Mesenchymal stem cell (in vitro differentiated cells and primary cell): ENCODE measurements at regions not wholly inside any gene's neighbourhood (a gene's known extent, or its start where the extent isn't known, plus 50 kb on each side); places are given as distances from the start of the nearest gene placed in this dataset.

Experiments used
- DNase-seq: peaks from one replicate; pipeline ENCODE4 v3.0.0-alpha.2; 2013
- H2AFZ ChIP-seq: one replicate; pipeline ENCODE4 v1.6.1; 2013; ENCODE audit warnings: low read depth, mild to moderate bottlenecking, control low read depth, inconsistent platforms, low read length, moderate library complexity
- H2AK5ac ChIP-seq: 2 replicates; pipeline ENCODE4 v1.6.1; 2013; ENCODE audit warnings: low read length, moderate library complexity, mild to moderate bottlenecking, inconsistent platforms; ENCODE audit not compliant: severe bottlenecking
- H2BK120ac ChIP-seq: one replicate; pipeline ENCODE4 v1.6.1; 2013; ENCODE audit warnings: low read depth, mild to moderate bottlenecking, inconsistent platforms, low read length, moderate library complexity
- H2BK12ac ChIP-seq, 2 experiments: one replicate each; pipeline ENCODE4 v1.6.1; 2013; ENCODE audit warnings: inconsistent platforms in 2 of 2, low read length in 2 of 2, mild to moderate bottlenecking in 2 of 2, moderate library complexity in 2 of 2, control low read depth in 1 of 2
- H2BK15ac ChIP-seq: one replicate; pipeline ENCODE4 v1.6.1; 2013; ENCODE audit warnings: mild to moderate bottlenecking, low read depth, inconsistent platforms; ENCODE audit not compliant: poor library complexity, severe bottlenecking
- H2BK5ac ChIP-seq: 2 replicates; pipeline ENCODE4 v1.6.1; 2013; ENCODE audit warnings: low read depth, mild to moderate bottlenecking, low read length, control low read depth, inconsistent platforms; ENCODE audit not compliant: poor library complexity, severe bottlenecking
- H3K14ac ChIP-seq, 2 experiments: one replicate each; pipeline ENCODE4 v1.6.1; 2013; ENCODE audit warnings: inconsistent platforms in 2 of 2, low read length in 2 of 2, control low read depth in 1 of 2, mild to moderate bottlenecking in 1 of 2, moderate library complexity in 1 of 2
- H3K18ac ChIP-seq, 2 experiments: one replicate each; pipeline ENCODE4 v1.6.1; 2013; ENCODE audit warnings: inconsistent platforms in 2 of 2, low read length in 2 of 2, control low read depth in 1 of 2, low read depth in 1 of 2, mild to moderate bottlenecking in 1 of 2
- H3K23ac ChIP-seq, 2 experiments: one replicate each; pipeline ENCODE4 v1.6.1; 2013; ENCODE audit warnings: inconsistent platforms in 2 of 2, low read length in 2 of 2, mild to moderate bottlenecking in 2 of 2, moderate library complexity in 2 of 2, control low read depth in 1 of 2
- H3K27ac ChIP-seq: 2 replicates; pipeline ENCODE4 v1.5.1; 2013; ENCODE audit warnings: mild to moderate bottlenecking, moderate library complexity, low read length, control low read depth, inconsistent platforms; ENCODE audit not compliant: poor library complexity, severe bottlenecking
- H3K27me3 ChIP-seq, 2 experiments: 2 replicates each; pipeline versions ENCODE4 v1.6.1 to v1.7.0; 2013; ENCODE audit warnings: low read length in 2 of 2, mild to moderate bottlenecking in 2 of 2, moderate library complexity in 2 of 2, control low read depth in 1 of 2, inconsistent platforms in 1 of 2; ENCODE audit not compliant: control insufficient read depth in 1 of 2, insufficient read depth in 1 of 2
- H3K36me3 ChIP-seq, 2 experiments: 2 replicates each; pipeline versions ENCODE4 v1.6.1 to v1.7.0; 2013; ENCODE audit warnings: low read length in 2 of 2, control low read depth in 1 of 2, inconsistent platforms in 1 of 2, low read depth in 1 of 2, mild to moderate bottlenecking in 1 of 2; ENCODE audit not compliant: insufficient read depth in 2 of 2, control insufficient read depth in 1 of 2
- H3K4ac ChIP-seq, 2 experiments: one replicate each; pipeline ENCODE4 v1.6.1; 2013; ENCODE audit warnings: inconsistent platforms in 2 of 2, low read length in 2 of 2, mild to moderate bottlenecking in 2 of 2, moderate library complexity in 2 of 2, control low read depth in 1 of 2, low read depth in 1 of 2
- H3K4me1 ChIP-seq: 2 replicates; pipeline ENCODE4 v1.6.1; 2013; ENCODE audit warnings: low read depth, low read length, control low read depth; ENCODE audit not compliant: control insufficient read depth, insufficient read depth
- H3K4me2 ChIP-seq: 2 replicates; pipeline ENCODE4 v1.6.1; 2013; ENCODE audit warnings: low read length, mild to moderate bottlenecking, inconsistent platforms; ENCODE audit not compliant: poor library complexity, severe bottlenecking
- H3K4me3 ChIP-seq, 2 experiments: 2 replicates each; pipeline versions ENCODE4 v1.5.1 to v1.7.0; 2013; ENCODE audit warnings: low read length in 2 of 2, mild to moderate bottlenecking in 2 of 2, control low read depth in 1 of 2, low read depth in 1 of 2; ENCODE audit not compliant: insufficient read depth in 1 of 2
- H3K79me1 ChIP-seq: replicated peaks from 2 replicates; pipeline ENCODE4 v1.6.1; 2013; ENCODE audit warnings: mild to moderate bottlenecking, control low read depth, low read length, inconsistent platforms; ENCODE audit not compliant: poor library complexity, severe bottlenecking
- H3K9ac ChIP-seq: 2 replicates; pipeline ENCODE4 v1.7.0; 2013; ENCODE audit warnings: mild to moderate bottlenecking, low read length, moderate library complexity
- H3K9me3 ChIP-seq: 2 replicates; pipeline ENCODE4 v1.7.0; 2013; ENCODE audit warnings: mild to moderate bottlenecking, low read length; ENCODE audit not compliant: control insufficient read depth
- H4K8ac ChIP-seq: one replicate; pipeline ENCODE4 v1.6.1; 2013; ENCODE audit warnings: inconsistent platforms, mild to moderate bottlenecking, low read length, moderate library complexity
- H4K91ac ChIP-seq: one replicate; pipeline ENCODE4 v1.6.1; 2013; ENCODE audit warnings: mild to moderate bottlenecking, low read length, inconsistent platforms
- WGBS: methylation state at CpG from one replicate; pipeline ENCODE4 v1.1.7; 2013; ENCODE audit warnings: mixed read lengths; 5-methylcytosine and 5-hydroxymethylcytosine counted together

DNA sequence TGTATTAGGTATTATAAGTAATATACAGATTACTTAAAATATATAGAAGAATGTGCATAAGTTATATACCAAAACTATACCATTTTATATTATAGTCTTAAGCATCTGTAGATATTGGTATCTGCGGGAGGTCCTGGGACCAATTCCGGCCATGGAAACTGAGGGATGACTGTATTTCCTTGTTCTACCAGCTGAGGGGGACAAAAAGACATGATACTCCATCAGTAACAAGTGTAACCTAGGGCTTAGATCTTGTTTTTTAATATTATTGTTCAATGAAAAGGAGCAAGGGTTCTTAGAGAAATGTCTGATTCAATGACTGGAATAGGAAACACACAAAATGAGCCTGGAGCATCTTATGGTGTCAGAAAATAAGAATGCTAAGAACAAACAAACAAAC lies 752.5 kb downstream of the CCSER2 start:
- no peaks in the 10 kb centered on the region for H3K4me1 ChIP-seq

DNA sequence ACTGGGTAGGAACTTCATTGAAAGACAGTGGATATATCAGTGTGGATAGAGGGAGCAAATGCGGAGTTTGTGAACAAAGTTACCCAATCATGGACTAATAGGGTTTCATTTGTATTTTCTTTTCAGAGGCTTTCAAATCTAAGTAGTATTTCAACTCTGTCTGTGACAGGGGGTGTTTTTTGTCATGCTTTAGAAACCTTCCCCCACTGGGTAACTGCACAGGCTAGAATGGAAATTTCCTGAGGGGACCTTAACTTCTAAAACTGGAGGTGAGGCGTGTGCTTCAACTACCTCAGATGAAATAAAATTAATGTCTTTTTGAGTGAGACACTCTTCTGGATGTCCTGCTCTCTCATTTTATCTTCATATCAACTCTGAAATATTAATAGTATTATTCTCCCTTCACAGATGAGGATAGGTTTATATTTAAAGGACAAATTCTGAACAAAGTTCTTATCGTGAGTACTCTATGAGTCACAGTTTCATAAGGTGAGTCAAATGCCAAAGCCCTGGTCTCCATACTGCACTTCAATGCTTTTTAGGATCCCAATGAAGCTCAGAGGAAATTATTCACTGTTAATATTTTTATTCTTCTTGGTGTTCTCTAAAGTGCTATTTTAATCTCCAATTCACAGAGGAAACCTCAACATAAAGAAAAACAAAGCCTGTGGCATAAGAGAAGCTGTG lies 770.6 kb downstream of the CCSER2 start:
- Histone ChIP-seq H3K27ac (no peak overlapping the region), H3K4ac (no peak overlapping the region), H3K4me3 (no peak overlapping the region), H4K8ac (no peak overlapping the region), H2AK5ac (no peak overlapping the region), H3K4me2 (no peak overlapping the region), H3K36me3 (no peaks in the 10 kb centered on the region), H3K9ac (no peak overlapping the region), H4K91ac (no peak overlapping the region), H3K79me1 (no peaks in the 10 kb centered on the region), H3K14ac (no peak overlapping the region), H2AFZ (no peak overlapping the region), H3K4me1 (no peaks in the 10 kb centered on the region), H3K9me3 (peaks cover 14% of the 10 kb centered on the region), H2BK120ac (no peak overlapping the region), H2BK15ac (no peak overlapping the region), H3K27me3 (no peaks in the 10 kb centered on the region), H2BK12ac (no peak overlapping the region), H2BK5ac (no peak overlapping the region), H3K23ac (no peak overlapping the region), H3K18ac (no peak overlapping the region)
- no peak for DNase-seq
- 92% methylated on average over 2 of the region's 3 CpGs for WGBS

More for the DNA sequence above, 752.5 kb downstream of the CCSER2 start:
- H3K79me1 ChIP-seq: no peaks in the 10 kb centered on the region
- no peak overlapping the region for H2BK5ac ChIP-seq
- H3K14ac ChIP-seq: no peak overlapping the region
- H3K27ac ChIP-seq: no peak overlapping the region
- no peak overlapping the region for H2AFZ ChIP-seq
- no peak overlapping the region for H2AK5ac ChIP-seq
- no peak for DNase-seq
- no peak overlapping the region for H2BK15ac ChIP-seq
- no peak overlapping the region for H3K18ac ChIP-seq
- no peak overlapping the region for H3K4ac ChIP-seq
- H3K4me3 ChIP-seq: no peak overlapping the region
- no peak overlapping the region for H2BK120ac ChIP-seq
- 72% methylated on average over 2 of the region's 2 CpGs for WGBS
- H3K27me3 ChIP-seq: no peaks in the 10 kb centered on the region
- peaks cover 3% of the 10 kb centered on the region for H3K9me3 ChIP-seq
- no peak overlapping the region for H3K4me2 ChIP-seq
- H3K9ac ChIP-seq: no peak overlapping the region
- H2BK12ac ChIP-seq: no peak overlapping the region
- H3K36me3 ChIP-seq: no peaks in the 10 kb centered on the region
- H4K91ac ChIP-seq: no peak overlapping the region
- no peak overlapping the region for H3K23ac ChIP-seq
- no peak overlapping the region for H4K8ac ChIP-seq

DNA sequence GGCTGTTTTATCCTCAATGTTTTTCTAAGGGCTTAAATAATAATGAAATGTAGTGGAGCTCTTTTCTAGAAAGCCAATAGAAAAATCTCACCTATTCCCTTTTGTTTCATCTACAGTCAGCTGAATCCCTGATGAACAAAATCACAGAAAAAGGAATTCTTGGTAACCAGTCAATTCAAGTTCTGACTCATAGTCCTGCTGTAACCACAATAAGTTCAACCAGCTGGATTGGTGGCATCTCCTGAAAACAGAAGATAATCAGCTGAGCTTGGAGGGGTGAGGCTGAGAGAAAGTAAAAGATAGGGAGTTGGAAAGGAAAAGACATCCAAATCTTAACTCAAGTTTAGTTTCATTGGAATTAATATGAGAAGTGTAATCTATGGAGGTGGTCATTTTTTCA lies 772.1 kb downstream of the CCSER2 start:
- no peak overlapping the region for H2BK5ac ChIP-seq

DNA sequence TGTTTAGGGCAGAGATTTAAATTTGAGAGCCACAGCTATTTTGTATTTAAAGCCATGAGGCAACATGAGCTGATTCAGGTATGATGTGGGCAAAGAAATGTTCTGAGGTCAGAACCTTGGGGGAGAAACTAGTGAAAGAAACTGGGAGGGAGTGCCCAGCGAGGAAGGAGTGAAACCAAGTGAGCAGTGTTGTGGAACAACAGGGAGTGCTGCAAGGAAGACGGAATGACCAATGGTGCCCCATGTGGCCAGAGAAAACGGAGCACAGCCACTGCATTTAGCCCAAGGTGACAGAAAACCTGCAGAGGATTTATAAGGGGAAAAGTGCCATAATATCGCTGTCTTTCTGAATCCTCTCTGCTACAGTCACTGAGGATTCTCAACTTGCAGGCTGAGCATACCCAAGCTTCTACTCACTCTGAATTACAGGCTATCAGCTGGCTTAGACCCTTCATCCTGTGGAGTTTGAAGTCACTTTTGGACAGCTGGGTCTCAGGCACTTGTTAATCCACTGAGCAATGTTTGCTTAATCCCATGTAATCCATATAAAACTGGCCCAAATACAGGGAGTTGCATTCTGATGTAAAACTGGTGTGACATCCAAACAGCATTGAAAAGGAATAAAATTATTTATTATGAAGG lies 777.3 kb downstream of the CCSER2 start:
- Histone ChIP-seq H2BK15ac (no peak overlapping the region), H3K14ac (no peak overlapping the region), H3K4me1 (no peaks in the 10 kb centered on the region)

More for the DNA sequence above, 772.1 kb downstream of the CCSER2 start:
- Histone ChIP-seq H3K23ac (no peak overlapping the region), H3K4ac (no peak overlapping the region), H3K9ac (no peak overlapping the region), H3K4me2 (no peak overlapping the region), H4K8ac (no peak overlapping the region), H3K27me3 (no peaks in the 10 kb centered on the region), H3K18ac (no peak overlapping the region), H2AFZ (no peak overlapping the region), H3K9me3 (peaks cover 10% of the 10 kb centered on the region), H2BK15ac (no peak overlapping the region), H3K14ac (no peak overlapping the region), H3K79me1 (no peaks in the 10 kb centered on the region), H3K4me1 (no peaks in the 10 kb centered on the region), H3K36me3 (no peaks in the 10 kb centered on the region), H2BK12ac (no peak overlapping the region), H2BK120ac (no peak overlapping the region), H3K4me3 (no peak overlapping the region), H3K27ac (no peak overlapping the region), H4K91ac (no peak overlapping the region), H2AK5ac (no peak overlapping the region)
- no peak for DNase-seq

More for the DNA sequence above, 777.3 kb downstream of the CCSER2 start:
- Histone ChIP-seq H2BK120ac (no peak overlapping the region), H2BK12ac (no peak overlapping the region), H3K4ac (no peak overlapping the region), H3K27me3 (no peaks in the 10 kb centered on the region), H3K27ac (no peak overlapping the region), H4K8ac (no peak overlapping the region), H3K36me3 (no peaks in the 10 kb centered on the region), H3K9ac (no peak overlapping the region), H2BK5ac (no peak overlapping the region), H3K9me3 (no peaks in the 10 kb centered on the region), H3K23ac (no peak overlapping the region), H4K91ac (no peak overlapping the region), H2AFZ (no peak overlapping the region), H3K18ac (no peak overlapping the region), H3K4me3 (no peak overlapping the region), H3K79me1 (no peaks in the 10 kb centered on the region), H3K4me2 (no peak overlapping the region), H2AK5ac (no peak overlapping the region)
- WGBS: 41% methylated on average over 4 of the region's 4 CpGs
- no peak for DNase-seq
